Activated naive CD4-positive, alpha-beta T cell treated with anti-CD3 and anti-CD28 coated beads, Interleukin-2, amount 50 U/mL, for 24 hours (primary cell): ENCODE measurements at regions not wholly inside any gene's neighbourhood (a gene's known extent, or its start where the extent isn't known, plus 50 kb on each side); places are given as distances from the start of the nearest gene placed in this dataset.

Experiments used
- H3K27ac Mint-ChIP-seq: one replicate; pipeline ENCODE4 v1.8.0; 2021; ENCODE audit warnings: mild to moderate bottlenecking, mixed read lengths
- H3K27me3 Mint-ChIP-seq: one replicate; pipeline ENCODE4 v1.8.0; 2021; ENCODE audit warnings: mixed read lengths
- H3K36me3 Mint-ChIP-seq: one replicate; pipeline ENCODE4 v1.8.0; 2021; ENCODE audit warnings: mixed read lengths
- H3K4me1 Mint-ChIP-seq: one replicate; pipeline ENCODE4 v1.8.0; 2021; ENCODE audit warnings: mixed read lengths
- H3K4me3 Mint-ChIP-seq: one replicate; pipeline ENCODE4 v1.8.0; 2021; ENCODE audit warnings: mild to moderate bottlenecking, mixed read lengths
- H3K9me3 Mint-ChIP-seq: one replicate; pipeline ENCODE4 v1.8.0; 2021; ENCODE audit warnings: mixed read lengths

GRCh38 chr1:42006836-42007235, 88.1 kb upstream of the HIVEP3 start:
- no peaks in the 10 kb centered on the region for H3K36me3 Mint-ChIP-seq
- H3K4me1 Mint-ChIP-seq = peaks cover 40% of the 10 kb centered on the region
- no peaks in the 10 kb centered on the region for H3K27me3 Mint-ChIP-seq
- H3K9me3 Mint-ChIP-seq = no peaks in the 10 kb centered on the region
- H3K27ac Mint-ChIP-seq = no peak overlapping the region
- no peak overlapping the region for H3K4me3 Mint-ChIP-seq

GRCh38 chr1:42006093-42006492, 87.4 kb upstream of the HIVEP3 start:
- Mint-ChIP-seq H3K27ac (no peak overlapping the region), H3K36me3 (no peaks in the 10 kb centered on the region), H3K4me3 (no peak overlapping the region), H3K9me3 (no peaks in the 10 kb centered on the region), H3K4me1 (peaks cover 36% of the 10 kb centered on the region), H3K27me3 (no peaks in the 10 kb centered on the region)

GRCh38 chr1:42005530-42005929, 86.8 kb upstream of the HIVEP3 start:
- Mint-ChIP-seq H3K9me3 (no peaks in the 10 kb centered on the region), H3K27me3 (no peaks in the 10 kb centered on the region), H3K27ac (no peak overlapping the region), H3K36me3 (no peaks in the 10 kb centered on the region), H3K4me1 (peaks cover 31% of the 10 kb centered on the region), H3K4me3 (no peak overlapping the region)

- no peaks in the 10 kb centered on the region for H3K9me3 Mint-ChIP-seq
- no peak overlapping the region for H3K4me3 Mint-ChIP-seq
- H3K27me3 Mint-ChIP-seq = no peaks in the 10 kb centered on the region
- H3K36me3 Mint-ChIP-seq = no peaks in the 10 kb centered on the region
- peaks cover 24% of the 10 kb centered on the region for H3K4me1 Mint-ChIP-seq
- no peak overlapping the region for H3K27ac Mint-ChIP-seq
These were observed 86.1 kb upstream of the HIVEP3 start for GRCh38 chr1:42004860-42005259.

- no peaks in the 10 kb centered on the region for H3K27me3 Mint-ChIP-seq
- H3K4me3 Mint-ChIP-seq = no peak overlapping the region
- no peak overlapping the region for H3K27ac Mint-ChIP-seq
- peaks cover 19% of the 10 kb centered on the region for H3K4me1 Mint-ChIP-seq
- no peaks in the 10 kb centered on the region for H3K36me3 Mint-ChIP-seq
- no peaks in the 10 kb centered on the region for H3K9me3 Mint-ChIP-seq
These were observed 85.6 kb upstream of the HIVEP3 start for GRCh38 chr1:42004322-42004721.

- peaks cover 10% of the 10 kb centered on the region for H3K4me1 Mint-ChIP-seq
- H3K36me3 Mint-ChIP-seq = no peaks in the 10 kb centered on the region
- no peaks in the 10 kb centered on the region for H3K9me3 Mint-ChIP-seq
- no peak overlapping the region for H3K27ac Mint-ChIP-seq
- H3K4me3 Mint-ChIP-seq = no peak overlapping the region
- no peaks in the 10 kb centered on the region for H3K27me3 Mint-ChIP-seq
These were observed 84.7 kb upstream of the HIVEP3 start for GRCh38 chr1:42003433-42003832.

GRCh38 chr1:42002220-42002619, 83.5 kb upstream of the HIVEP3 start:
- Mint-ChIP-seq H3K27ac (no peak overlapping the region), H3K9me3 (no peaks in the 10 kb centered on the region), H3K27me3 (no peaks in the 10 kb centered on the region), H3K36me3 (no peaks in the 10 kb centered on the region), H3K4me1 (peaks cover 6% of the 10 kb centered on the region), H3K4me3 (no peak overlapping the region)

- Mint-ChIP-seq H3K27ac (no peak overlapping the region), H3K27me3 (no peaks in the 10 kb centered on the region), H3K9me3 (no peaks in the 10 kb centered on the region), H3K4me1 (peaks cover 8% of the 10 kb centered on the region), H3K4me3 (no peak overlapping the region), H3K36me3 (no peaks in the 10 kb centered on the region)
These were observed 82.0 kb upstream of the HIVEP3 start for GRCh38 chr1:42000766-42001165.

GRCh38 chr1:41999884-42000283, 81.2 kb upstream of the HIVEP3 start:
- H3K36me3 Mint-ChIP-seq = no peaks in the 10 kb centered on the region
- H3K4me1 Mint-ChIP-seq = peaks cover 17% of the 10 kb centered on the region
- peaks cover 5% of the 10 kb centered on the region for H3K9me3 Mint-ChIP-seq
- no peak overlapping the region for H3K27ac Mint-ChIP-seq
- no peaks in the 10 kb centered on the region for H3K27me3 Mint-ChIP-seq
- H3K4me3 Mint-ChIP-seq = no peak overlapping the region

- Mint-ChIP-seq H3K4me3 (no peak overlapping the region), H3K9me3 (peaks cover 11% of the 10 kb centered on the region), H3K27ac (no peak overlapping the region)
These were observed 79.5 kb upstream of the HIVEP3 start for GRCh38 chr1:41998250-41998649.

GRCh38 chr1:41997153-41997552, 78.4 kb upstream of the HIVEP3 start:
- no peak overlapping the region for H3K4me3 Mint-ChIP-seq
- H3K4me1 Mint-ChIP-seq = peaks cover 24% of the 10 kb centered on the region
- H3K36me3 Mint-ChIP-seq = peaks cover 8% of the 10 kb centered on the region
- no peak overlapping the region for H3K27ac Mint-ChIP-seq
- peaks cover 11% of the 10 kb centered on the region for H3K9me3 Mint-ChIP-seq
- no peaks in the 10 kb centered on the region for H3K27me3 Mint-ChIP-seq

More at GRCh38 chr1:41998250-41998649, 79.5 kb upstream of the HIVEP3 start:
- peaks cover 8% of the 10 kb centered on the region for H3K36me3 Mint-ChIP-seq
- no peaks in the 10 kb centered on the region for H3K27me3 Mint-ChIP-seq
- peaks cover 24% of the 10 kb centered on the region for H3K4me1 Mint-ChIP-seq

GRCh38 chr1:41995441-41996130, 76.9 kb upstream of the HIVEP3 start:
- Mint-ChIP-seq H3K36me3 (peaks cover 8% of the 10 kb centered on the region), H3K27me3 (no peaks in the 10 kb centered on the region), H3K9me3 (peaks cover 11% of the 10 kb centered on the region), H3K4me1 (peaks cover 24% of the 10 kb centered on the region), H3K4me3 (no peak overlapping the region), H3K27ac (no peak overlapping the region)

- Mint-ChIP-seq H3K27me3 (no peaks in the 10 kb centered on the region), H3K9me3 (peaks cover 11% of the 10 kb centered on the region), H3K27ac (no peak overlapping the region), H3K4me3 (no peak overlapping the region), H3K36me3 (peaks cover 8% of the 10 kb centered on the region), H3K4me1 (peaks cover 24% of the 10 kb centered on the region)
These were observed 75.6 kb upstream of the HIVEP3 start for GRCh38 chr1:41994195-41994894.

GRCh38 chr1:41983451-41983850, 64.7 kb upstream of the HIVEP3 start:
- Mint-ChIP-seq H3K36me3 (no peaks in the 10 kb centered on the region), H3K4me3 (no peak overlapping the region), H3K27me3 (no peaks in the 10 kb centered on the region), H3K4me1 (peaks cover 24% of the 10 kb centered on the region), H3K9me3 (no peaks in the 10 kb centered on the region), H3K27ac (no peak overlapping the region)

- peaks cover 24% of the 10 kb centered on the region for H3K4me1 Mint-ChIP-seq
- no peak overlapping the region for H3K27ac Mint-ChIP-seq
- H3K4me3 Mint-ChIP-seq = no peak overlapping the region
- no peaks in the 10 kb centered on the region for H3K9me3 Mint-ChIP-seq
- H3K27me3 Mint-ChIP-seq = no peaks in the 10 kb centered on the region
- no peaks in the 10 kb centered on the region for H3K36me3 Mint-ChIP-seq
These were observed 63.1 kb upstream of the HIVEP3 start for GRCh38 chr1:41981796-41982195.

- peaks cover 24% of the 10 kb centered on the region for H3K4me1 Mint-ChIP-seq
- H3K27ac Mint-ChIP-seq = peak overlapping the region; percentile 37
- H3K4me3 Mint-ChIP-seq = no peak overlapping the region
- H3K27me3 Mint-ChIP-seq = no peaks in the 10 kb centered on the region
- no peaks in the 10 kb centered on the region for H3K36me3 Mint-ChIP-seq
- H3K9me3 Mint-ChIP-seq = no peaks in the 10 kb centered on the region
These were observed 62.3 kb upstream of the HIVEP3 start for GRCh38 chr1:41980827-41981653.
